Muscle of leg (tissue), 3 donors: ENCODE measurements at regions not wholly inside any gene's neighbourhood (a gene's known extent, or its start where the extent isn't known, plus 50 kb on each side); places are given as distances from the start of the nearest gene placed in this dataset.

Experiments
- DNase-seq: peaks from one replicate; pipeline ENCODE4 v3.0.0; 2013
- H3K27ac ChIP-seq: one replicate; pipeline ENCODE4 v1.5.1; 2013; ENCODE audit warnings: mild to moderate bottlenecking, low read length, control low read depth
- H3K27me3 ChIP-seq: one replicate; pipeline ENCODE4 v1.6.1; 2013; ENCODE audit warnings: low read length; ENCODE audit not compliant: control insufficient read depth, insufficient read depth
- H3K36me3 ChIP-seq: one replicate; pipeline ENCODE4 v1.6.1; 2013; ENCODE audit warnings: low read length; ENCODE audit not compliant: control insufficient read depth, insufficient read depth
- H3K4me1 ChIP-seq: one replicate; pipeline ENCODE4 v1.6.1; 2013; ENCODE audit warnings: low read length; ENCODE audit not compliant: control insufficient read depth, insufficient read depth
- H3K4me3 ChIP-seq: one replicate; pipeline ENCODE4 v1.5.1; 2013; ENCODE audit warnings: low read length, control low read depth
- H3K9me3 ChIP-seq: replicated peaks from 2 replicates; pipeline ENCODE4 v1.6.1; 2013; ENCODE audit warnings: low read depth, low read length; ENCODE audit not compliant: control insufficient read depth
- WGBS: methylation state at CpG from one replicate; pipeline ENCODE4 v1.1.5; 2013; ENCODE audit warnings: missing lambda C conversion rate; ENCODE audit not compliant: insufficient coverage; 5-methylcytosine and 5-hydroxymethylcytosine counted together

DNA sequence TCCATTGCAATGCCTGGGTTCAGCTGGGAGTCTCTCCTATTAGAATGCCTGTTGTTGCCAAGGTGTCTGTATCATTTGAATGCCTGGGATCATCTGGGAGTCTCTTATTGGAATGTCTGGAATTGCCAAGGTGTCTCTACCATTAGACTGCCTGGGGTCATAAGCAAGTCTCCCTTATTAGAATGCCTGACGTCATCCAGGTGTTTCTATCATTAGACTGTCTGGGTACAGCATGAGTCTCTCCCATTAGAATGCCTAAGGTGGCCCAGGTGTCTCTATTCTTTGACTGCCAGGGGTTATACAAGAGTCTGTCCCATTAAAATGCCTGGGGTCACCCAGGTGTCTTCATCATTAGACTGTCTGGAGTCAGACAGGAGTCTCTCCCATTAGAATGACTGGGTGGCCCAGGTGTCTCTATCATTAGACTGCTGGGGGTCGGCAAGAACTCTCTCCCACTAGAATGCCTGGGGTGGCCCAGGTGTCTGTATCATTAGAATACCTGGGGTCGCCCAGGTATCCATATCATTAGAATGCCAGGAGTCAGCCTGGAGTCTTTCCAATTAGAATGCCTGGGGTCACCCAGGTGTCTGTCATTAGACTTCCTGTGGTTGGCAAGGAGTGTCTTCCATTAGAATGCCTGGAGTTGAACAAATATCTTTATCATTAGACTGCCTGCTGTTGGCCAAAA lies 2274.0 kb downstream of the TP53TG3F start:
- Histone ChIP-seq H3K36me3 (no peaks in the 10 kb centered on the region), H3K4me3 (no peak overlapping the region), H3K4me1 (no peaks in the 10 kb centered on the region), H3K9me3 (peaks cover 66% of the 10 kb centered on the region), H3K27me3 (no peaks in the 10 kb centered on the region), H3K27ac (no peak overlapping the region)
- no peak for DNase-seq
- WGBS = 22% methylated on average over 1 of the region's 3 CpGs

DNA sequence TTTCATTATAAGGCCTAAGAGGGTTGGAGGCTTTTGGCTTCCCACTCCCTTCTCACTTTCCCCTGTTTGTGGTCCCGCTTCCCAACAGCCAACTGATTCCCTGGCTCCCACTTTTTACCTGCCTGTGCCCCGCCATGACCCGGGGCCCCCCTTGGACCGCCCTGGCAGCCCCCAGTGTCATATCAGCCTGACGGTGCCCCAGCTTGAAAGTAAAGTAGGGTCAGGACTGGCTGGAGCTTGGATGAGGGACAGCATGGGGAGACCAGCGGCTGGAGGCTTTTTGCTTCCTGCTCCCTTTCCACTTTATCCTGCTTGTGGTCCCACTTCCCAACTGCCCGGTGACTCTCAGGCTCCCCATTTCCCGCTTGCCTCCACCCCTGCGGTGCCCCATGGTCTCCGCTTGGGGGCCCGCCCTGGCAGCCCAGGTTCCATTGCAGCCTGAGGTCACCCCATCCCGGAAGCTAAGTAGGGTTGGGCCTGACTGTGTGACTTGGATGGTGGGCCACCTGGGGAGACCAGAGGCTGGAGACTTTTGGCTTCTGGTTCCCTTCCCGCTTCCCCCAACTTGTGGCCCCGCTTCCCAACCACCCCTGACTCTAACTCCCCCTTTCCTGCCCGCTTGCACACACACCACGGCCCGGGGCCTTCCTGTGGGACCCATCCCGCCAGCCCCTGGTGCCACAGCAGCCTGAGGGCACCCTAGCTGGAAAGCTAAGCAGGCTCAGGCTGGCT lies 2274.7 kb downstream of the TP53TG3F start:
- no peak for DNase-seq
- no peaks in the 10 kb centered on the region for H3K27me3 ChIP-seq
- no peaks in the 10 kb centered on the region for H3K36me3 ChIP-seq
- no peaks in the 10 kb centered on the region for H3K4me1 ChIP-seq
- no peak overlapping the region for H3K4me3 ChIP-seq
- H3K27ac ChIP-seq = no peak overlapping the region
- WGBS = 82% methylated on average over 8 of the region's 18 CpGs
- peaks cover 67% of the 10 kb centered on the region for H3K9me3 ChIP-seq

DNA sequence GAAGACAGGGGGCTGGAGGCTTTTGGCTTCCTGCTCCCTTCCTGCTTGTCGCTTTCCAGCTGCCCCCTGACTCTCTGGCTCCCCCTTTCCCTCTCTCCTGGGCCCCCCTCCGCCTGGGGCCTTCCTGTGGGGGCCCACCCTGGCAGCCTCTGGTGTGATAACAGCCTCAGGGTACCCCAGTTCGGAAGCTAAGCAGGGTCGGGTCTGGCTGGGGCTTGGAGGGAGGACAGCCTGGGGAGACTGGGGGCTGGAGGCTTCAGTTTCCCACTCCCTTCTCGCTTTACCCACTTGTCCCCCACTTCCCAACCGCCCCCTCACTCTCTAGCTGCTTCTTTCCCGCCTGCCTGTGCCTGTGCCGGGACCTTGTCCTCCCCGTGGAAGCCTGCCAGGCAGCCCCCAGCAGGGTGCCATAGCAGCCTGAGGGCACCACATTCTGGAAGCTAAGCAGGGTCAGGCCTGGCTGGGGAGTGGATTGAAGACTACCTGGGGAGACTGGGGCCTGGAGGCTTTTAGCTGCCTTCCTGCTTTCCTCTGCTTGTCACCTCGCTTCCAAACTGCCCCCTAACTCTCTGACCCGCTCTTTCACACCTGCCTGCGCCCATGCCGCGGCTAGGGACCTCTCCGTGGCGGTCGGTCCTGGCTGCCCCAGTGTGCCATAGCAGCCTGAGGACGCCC lies 2275.5 kb downstream of the TP53TG3F start:
- 81% methylated on average over 11 of the region's 18 CpGs for WGBS
- Histone ChIP-seq H3K4me3 (no peak overlapping the region), H3K27ac (no peak overlapping the region), H3K36me3 (no peaks in the 10 kb centered on the region), H3K27me3 (no peaks in the 10 kb centered on the region), H3K9me3 (peaks cover 62% of the 10 kb centered on the region), H3K4me1 (no peaks in the 10 kb centered on the region)
- no peak for DNase-seq

DNA sequence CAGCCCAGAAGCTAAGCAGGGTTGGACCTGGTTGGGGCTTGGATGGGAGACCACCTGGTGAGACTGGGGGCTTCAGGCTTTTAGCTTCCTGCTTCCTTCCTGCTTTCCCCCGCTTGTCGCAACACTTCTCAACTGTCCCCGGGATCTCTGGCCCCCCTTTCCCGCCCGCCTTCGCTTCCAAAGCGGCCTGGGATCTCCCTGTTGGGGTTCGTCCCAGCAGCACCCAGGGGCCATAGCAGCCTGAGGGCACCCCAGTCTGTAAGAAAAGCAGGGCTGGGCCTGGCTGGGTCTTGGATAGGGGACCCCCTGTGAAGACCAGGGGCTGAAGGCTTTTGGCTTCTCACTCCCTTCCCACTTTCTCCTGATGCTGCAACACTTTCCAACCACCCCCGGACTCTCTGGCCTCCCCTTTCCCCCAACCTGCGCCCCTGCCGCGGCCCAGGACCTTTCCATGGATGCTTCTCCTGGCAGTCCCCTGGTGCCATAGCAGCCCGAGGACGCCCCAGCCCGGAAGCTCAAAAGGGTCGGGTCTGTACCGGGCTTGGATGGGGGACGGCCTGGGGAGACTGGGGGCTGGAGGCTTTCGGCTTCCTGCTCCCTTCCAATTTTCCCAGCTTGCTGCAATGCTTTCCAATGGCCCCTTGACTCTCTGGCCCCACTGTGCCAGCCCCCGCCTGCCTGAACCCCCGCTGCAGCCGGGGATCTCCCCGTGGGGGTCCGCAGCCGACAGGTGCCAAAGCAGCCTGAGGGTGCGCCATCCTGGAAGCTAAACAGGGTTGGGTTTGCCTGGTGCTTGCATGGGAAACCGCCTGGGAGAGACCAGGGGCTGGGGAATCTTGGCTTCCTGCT lies 2276.2 kb downstream of the TP53TG3F start:
- H3K27ac ChIP-seq = no peak overlapping the region
- 83% methylated on average over 24 of the region's 27 CpGs for WGBS

DNA sequence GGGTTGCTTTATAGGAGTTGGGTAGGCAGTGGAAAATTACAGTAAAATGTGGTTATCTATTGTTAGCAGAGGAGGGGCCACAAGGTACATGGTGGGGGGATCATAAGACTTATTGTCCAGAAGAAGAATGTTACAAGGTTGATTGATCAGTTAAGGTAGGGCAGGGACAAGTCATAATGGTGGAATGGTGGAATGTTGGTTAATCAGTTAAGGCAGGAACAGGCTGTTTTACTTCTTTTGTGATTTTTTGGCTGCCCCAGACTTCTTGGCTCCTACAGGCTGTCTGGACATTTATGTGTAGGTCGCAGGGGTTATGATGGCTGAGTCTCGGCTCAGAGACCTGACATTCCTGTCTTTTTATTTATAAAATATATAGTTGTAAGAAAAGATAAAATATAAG lies 2277.1 kb downstream of the TP53TG3F start:
- no peak overlapping the region for H3K27ac ChIP-seq
- H3K36me3 ChIP-seq = no peaks in the 10 kb centered on the region
- no peaks in the 10 kb centered on the region for H3K4me1 ChIP-seq
- no peaks in the 10 kb centered on the region for H3K27me3 ChIP-seq
- WGBS = no CpG with 5 or more reads among the region's 2 CpGs
- H3K4me3 ChIP-seq = no peak overlapping the region
- no peak for DNase-seq
- peaks cover 65% of the 10 kb centered on the region for H3K9me3 ChIP-seq

More for the DNA sequence above, 2276.2 kb downstream of the TP53TG3F start:
- H3K36me3 ChIP-seq = no peaks in the 10 kb centered on the region
- no peaks in the 10 kb centered on the region for H3K27me3 ChIP-seq
- peaks cover 62% of the 10 kb centered on the region for H3K9me3 ChIP-seq
- no peaks in the 10 kb centered on the region for H3K4me1 ChIP-seq
- H3K4me3 ChIP-seq = no peak overlapping the region
- no peak for DNase-seq

DNA sequence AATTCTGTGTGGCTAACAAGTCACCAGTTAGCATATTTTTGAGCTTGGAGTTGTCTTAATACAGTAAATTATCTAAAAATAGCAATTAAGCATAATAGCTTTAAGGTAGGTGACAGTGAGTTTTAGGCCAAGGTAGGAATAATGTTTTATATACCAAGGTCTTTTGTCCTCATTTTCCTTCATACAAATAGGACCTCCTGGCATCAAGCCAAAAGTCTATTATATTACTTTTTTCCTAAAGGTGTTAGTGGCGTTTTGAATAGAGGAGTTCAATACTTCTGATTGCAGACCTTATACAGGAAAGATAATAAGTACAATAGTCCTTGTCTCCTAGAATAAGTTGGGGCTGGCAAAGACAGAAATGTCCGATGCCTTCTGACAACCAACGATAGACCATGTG lies 2277.7 kb downstream of the TP53TG3F start:
- peaks cover 67% of the 10 kb centered on the region for H3K9me3 ChIP-seq
- H3K27me3 ChIP-seq = no peaks in the 10 kb centered on the region
- no peak overlapping the region for H3K27ac ChIP-seq
- 100% methylated on average over 2 of the region's 3 CpGs for WGBS
- no peak for DNase-seq
- no peaks in the 10 kb centered on the region for H3K36me3 ChIP-seq
- no peaks in the 10 kb centered on the region for H3K4me1 ChIP-seq
- H3K4me3 ChIP-seq = no peak overlapping the region

DNA sequence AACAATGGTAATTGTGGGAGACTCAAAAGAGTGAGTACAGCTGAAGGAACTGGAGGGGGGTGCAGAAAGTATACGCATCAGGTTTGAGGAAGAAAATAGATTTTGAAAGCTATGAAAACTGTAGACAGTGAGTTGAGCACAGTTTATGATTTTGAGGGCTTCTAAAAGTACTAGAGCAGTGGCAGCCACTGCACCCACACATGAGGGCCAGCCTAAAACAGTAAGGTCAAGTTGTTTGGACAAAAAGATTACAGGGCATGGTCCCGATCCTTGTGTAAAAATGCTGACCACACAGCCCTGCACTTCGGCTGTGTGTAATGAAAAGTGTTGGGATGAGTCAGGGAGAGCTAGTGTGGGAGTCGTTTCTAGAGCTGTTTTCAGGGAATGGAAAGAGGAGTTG lies 2282.1 kb downstream of the TP53TG3F start:
- 64% methylated on average over 4 of the region's 4 CpGs for WGBS
- H3K36me3 ChIP-seq = no peaks in the 10 kb centered on the region
- H3K4me3 ChIP-seq = no peak overlapping the region
- H3K27me3 ChIP-seq = no peaks in the 10 kb centered on the region
- peaks cover 51% of the 10 kb centered on the region for H3K9me3 ChIP-seq
- no peak for DNase-seq
- H3K4me1 ChIP-seq = no peaks in the 10 kb centered on the region
- H3K27ac ChIP-seq = no peak overlapping the region

DNA sequence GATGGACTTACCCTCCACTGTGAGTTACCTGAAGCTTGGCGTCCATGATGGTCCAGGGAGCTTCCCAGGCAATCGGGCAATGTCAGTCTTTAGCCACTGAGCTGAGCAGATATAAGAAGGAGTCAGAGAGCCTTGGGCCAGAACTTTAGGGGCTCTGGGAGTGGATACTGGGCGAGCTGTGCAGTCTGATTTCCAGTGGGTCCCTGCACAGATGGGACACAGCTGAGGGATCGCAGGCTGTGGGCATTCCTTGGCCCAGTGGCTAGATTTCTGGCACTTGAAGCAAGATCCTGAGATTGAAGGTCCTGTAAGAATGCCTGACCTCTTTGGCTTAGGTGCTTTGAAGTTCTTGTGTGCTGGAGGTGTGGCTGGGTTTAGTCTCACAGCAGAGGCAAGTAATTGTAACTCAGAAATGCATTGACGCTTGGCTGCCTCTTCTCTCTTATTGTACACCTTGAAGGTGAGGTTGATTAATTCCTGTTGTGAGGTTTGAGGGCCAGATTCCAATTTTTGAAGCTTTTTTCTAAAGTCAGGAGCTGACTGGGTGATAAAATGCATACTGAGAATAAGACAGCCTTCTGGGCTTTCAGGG lies 2283.8 kb downstream of the TP53TG3F start:
- Histone ChIP-seq H3K27ac (no peak overlapping the region), H3K9me3 (peaks cover 59% of the 10 kb centered on the region)

DNA sequence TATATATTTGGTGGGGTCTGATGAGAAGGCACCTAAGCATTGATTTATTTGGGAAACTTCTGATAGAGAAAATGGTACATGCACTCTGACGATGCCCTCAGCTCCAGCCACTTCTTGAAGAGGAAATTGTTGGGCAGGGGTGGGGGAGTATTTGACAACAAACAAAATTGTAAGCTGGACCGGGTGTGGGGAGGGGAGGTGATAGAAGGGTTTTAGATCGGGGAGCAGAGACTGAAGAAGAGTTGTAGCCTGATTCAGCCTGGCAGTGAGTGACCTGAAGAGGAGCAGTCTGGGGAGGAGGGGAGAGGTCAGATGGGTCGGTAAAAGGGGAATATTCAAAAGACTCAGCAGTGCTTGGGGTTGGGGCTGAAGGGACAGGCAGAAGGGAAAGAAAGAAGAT lies 2284.7 kb downstream of the TP53TG3F start:
- Histone ChIP-seq H3K4me3 (no peak overlapping the region), H3K27me3 (no peaks in the 10 kb centered on the region), H3K27ac (no peak overlapping the region), H3K36me3 (no peaks in the 10 kb centered on the region), H3K9me3 (peaks cover 58% of the 10 kb centered on the region), H3K4me1 (no peaks in the 10 kb centered on the region)
- whole genome bisulfite sequencing = 55% methylated on average over 4 of the region's 4 CpGs
- DNase-seq = no peak

More for the DNA sequence above, 2283.8 kb downstream of the TP53TG3F start:
- DNase-seq = no peak
- WGBS = 62% methylated on average over 4 of the region's 5 CpGs
- Histone ChIP-seq H3K36me3 (no peaks in the 10 kb centered on the region), H3K4me1 (no peaks in the 10 kb centered on the region), H3K27me3 (no peaks in the 10 kb centered on the region), H3K4me3 (no peak overlapping the region)
